ENCODE measurements at regions not wholly inside any gene's neighbourhood (a gene's known extent, or its start where the extent isn't known, plus 50 kb on each side); places are given as distances from the start of the nearest gene placed in this dataset.

- no peak for DNase-seq (ENCODE audit: low read depth)
These were observed 681.0 kb upstream of the PCDH20 start for GRCh38 chr13:62096652-62097051.

- DNase-seq (ENCODE audit: low read depth) = no peak
These were observed 679.3 kb upstream of the PCDH20 start for GRCh38 chr13:62094932-62095331.

- DNase-seq (ENCODE audit: low read depth) = no peak
These were observed 678.5 kb upstream of the PCDH20 start for GRCh38 chr13:62093984-62094780.

GRCh38 chr13:62092949-62093348 lies 677.3 kb upstream of the PCDH20 start:
- no peak for DNase-seq (ENCODE audit: low read depth)

- no peak for DNase-seq (ENCODE audit: low read depth)
These were observed 676.9 kb upstream of the PCDH20 start for GRCh38 chr13:62092536-62092935.

- DNase-seq (ENCODE audit: low read depth) = no peak
These were observed 672.5 kb upstream of the PCDH20 start for GRCh38 chr13:62088165-62088564.

GRCh38 chr13:62087124-62087523 lies 671.5 kb upstream of the PCDH20 start:
- DNase-seq (ENCODE audit: low read depth) = no peak

GRCh38 chr13:62085337-62086229 lies 669.9 kb upstream of the PCDH20 start:
- DNase-seq (ENCODE audit: low read depth) = no peak

GRCh38 chr13:62084728-62085127 lies 669.1 kb upstream of the PCDH20 start:
- DNase-seq (ENCODE audit: low read depth) = no peak

- DNase-seq (ENCODE audit: low read depth) = no peak
These were observed 652.2 kb upstream of the PCDH20 start for GRCh38 chr13:62067821-62068220.

GRCh38 chr13:62065016-62065415 lies 649.4 kb upstream of the PCDH20 start:
- DNase-seq (ENCODE audit: low read depth) = no peak

- no peak for DNase-seq (ENCODE audit: low read depth)
These were observed 646.1 kb upstream of the PCDH20 start for GRCh38 chr13:62061751-62062150.

- DNase-seq (ENCODE audit: low read depth) = no peak
These were observed 644.9 kb upstream of the PCDH20 start for GRCh38 chr13:62060570-62060969.

- DNase-seq (ENCODE audit: low read depth) = no peak
These were observed 641.6 kb upstream of the PCDH20 start for GRCh38 chr13:62057286-62057685.

GRCh38 chr13:62049992-62050391 lies 634.3 kb upstream of the PCDH20 start:
- DNase-seq (ENCODE audit: low read depth) = no peak

- DNase-seq (ENCODE audit: low read depth) = no peak
These were observed 630.9 kb upstream of the PCDH20 start for GRCh38 chr13:62046512-62046911.

- DNase-seq (ENCODE audit: low read depth) = no peak
These were observed 628.0 kb upstream of the PCDH20 start for GRCh38 chr13:62043600-62043999.

- no peak for DNase-seq (ENCODE audit: low read depth)
These were observed 625.2 kb upstream of the PCDH20 start for GRCh38 chr13:62040806-62041205.

GRCh38 chr13:62040078-62040477 lies 624.4 kb upstream of the PCDH20 start:
- DNase-seq (ENCODE audit: low read depth) = no peak

- no peak for DNase-seq (ENCODE audit: low read depth)
These were observed 622.6 kb upstream of the PCDH20 start for GRCh38 chr13:62038214-62038613.

GRCh38 chr13:62035981-62036380 lies 620.3 kb upstream of the PCDH20 start:
- DNase-seq (ENCODE audit: low read depth) = no peak

- DNase-seq (ENCODE audit: low read depth) = no peak
These were observed 618.3 kb upstream of the PCDH20 start for GRCh38 chr13:62033934-62034333.

GRCh38 chr13:62022369-62022768 lies 606.7 kb upstream of the PCDH20 start:
- no peak for DNase-seq (ENCODE audit: low read depth)

Data from iris pigment epithelial cell (primary cell).